ENCODE measurements at regions not wholly inside any gene's neighbourhood (a gene's known extent, or its start where the extent isn't known, plus 50 kb on each side); places are given as distances from the start of the nearest gene placed in this dataset.
"Not testable (repeated sequence)": the region's sequence is repeated elsewhere in the genome, so short reads cannot be mapped to it uniquely, and the experiment has no call there.

GRCh38 chr5:92081958-92082712, 699.0 kb upstream of the ARRDC3 start:
- DNase-seq (ENCODE audit: low read depth), result peak; percentile 5

GRCh38 chr5:92070786-92071185, 687.7 kb upstream of the ARRDC3 start:
- DNase-seq (ENCODE audit: low read depth), result no peak

- peak; percentile 67 for DNase-seq (ENCODE audit: low read depth)
These were observed 681.9 kb upstream of the ARRDC3 start for GRCh38 chr5:92064993-92065392.

GRCh38 chr5:92051741-92052140, 668.6 kb upstream of the ARRDC3 start:
- DNase-seq (ENCODE audit: low read depth), result no peak

GRCh38 chr5:92050970-92051369, 667.9 kb upstream of the ARRDC3 start:
- no peak for DNase-seq (ENCODE audit: low read depth)

GRCh38 chr5:92041911-92042660, 659.0 kb upstream of the ARRDC3 start:
- no peak for DNase-seq (ENCODE audit: low read depth)

GRCh38 chr5:92041206-92041605, 658.1 kb upstream of the ARRDC3 start:
- no peak for DNase-seq (ENCODE audit: low read depth)

- DNase-seq (ENCODE audit: low read depth), result not testable (repeated sequence)
These were observed 646.7 kb upstream of the ARRDC3 start for GRCh38 chr5:92029792-92030191.

GRCh38 chr5:92023555-92023954, 640.4 kb upstream of the ARRDC3 start:
- DNase-seq (ENCODE audit: low read depth), result no peak

GRCh38 chr5:92023141-92023471, 640.0 kb upstream of the ARRDC3 start:
- no peak for DNase-seq (ENCODE audit: low read depth)

- no peak for DNase-seq (ENCODE audit: low read depth)
These were observed 639.5 kb upstream of the ARRDC3 start for GRCh38 chr5:92022415-92023140.

- DNase-seq (ENCODE audit: low read depth), result peak; percentile 70
These were observed 636.4 kb upstream of the ARRDC3 start for GRCh38 chr5:92019376-92019990.

- peak; percentile 92 for DNase-seq (ENCODE audit: low read depth)
These were observed 634.7 kb upstream of the ARRDC3 start for GRCh38 chr5:92017776-92018175.

GRCh38 chr5:92011845-92012244, 628.7 kb upstream of the ARRDC3 start:
- not testable (repeated sequence) for DNase-seq (ENCODE audit: low read depth)

GRCh38 chr5:92003806-92004205, 620.7 kb upstream of the ARRDC3 start:
- DNase-seq (ENCODE audit: low read depth), result no peak

- no peak for DNase-seq (ENCODE audit: low read depth)
These were observed 619.7 kb upstream of the ARRDC3 start for GRCh38 chr5:92002721-92003274.

- no peak for DNase-seq (ENCODE audit: low read depth)
These were observed 615.7 kb upstream of the ARRDC3 start for GRCh38 chr5:91998774-91999173.

GRCh38 chr5:91983869-91984268, 600.8 kb upstream of the ARRDC3 start:
- DNase-seq (ENCODE audit: low read depth), result no peak

- DNase-seq (ENCODE audit: low read depth), result no peak
These were observed 595.2 kb upstream of the ARRDC3 start for GRCh38 chr5:91978221-91978882.

GRCh38 chr5:91977579-91977978, 594.5 kb upstream of the ARRDC3 start:
- DNase-seq (ENCODE audit: low read depth), result no peak

GRCh38 chr5:91976451-91976850, 593.3 kb upstream of the ARRDC3 start:
- no peak for DNase-seq (ENCODE audit: low read depth)

Data from HT1080 (cell line).